ENCODE measurements at regions not wholly inside any gene's neighbourhood (a gene's known extent, or its start where the extent isn't known, plus 50 kb on each side); places are given as distances from the start of the nearest gene placed in this dataset.
A peak's percentile ranks its signal among the peaks of the same experiment; 100 is the strongest.

DNA sequence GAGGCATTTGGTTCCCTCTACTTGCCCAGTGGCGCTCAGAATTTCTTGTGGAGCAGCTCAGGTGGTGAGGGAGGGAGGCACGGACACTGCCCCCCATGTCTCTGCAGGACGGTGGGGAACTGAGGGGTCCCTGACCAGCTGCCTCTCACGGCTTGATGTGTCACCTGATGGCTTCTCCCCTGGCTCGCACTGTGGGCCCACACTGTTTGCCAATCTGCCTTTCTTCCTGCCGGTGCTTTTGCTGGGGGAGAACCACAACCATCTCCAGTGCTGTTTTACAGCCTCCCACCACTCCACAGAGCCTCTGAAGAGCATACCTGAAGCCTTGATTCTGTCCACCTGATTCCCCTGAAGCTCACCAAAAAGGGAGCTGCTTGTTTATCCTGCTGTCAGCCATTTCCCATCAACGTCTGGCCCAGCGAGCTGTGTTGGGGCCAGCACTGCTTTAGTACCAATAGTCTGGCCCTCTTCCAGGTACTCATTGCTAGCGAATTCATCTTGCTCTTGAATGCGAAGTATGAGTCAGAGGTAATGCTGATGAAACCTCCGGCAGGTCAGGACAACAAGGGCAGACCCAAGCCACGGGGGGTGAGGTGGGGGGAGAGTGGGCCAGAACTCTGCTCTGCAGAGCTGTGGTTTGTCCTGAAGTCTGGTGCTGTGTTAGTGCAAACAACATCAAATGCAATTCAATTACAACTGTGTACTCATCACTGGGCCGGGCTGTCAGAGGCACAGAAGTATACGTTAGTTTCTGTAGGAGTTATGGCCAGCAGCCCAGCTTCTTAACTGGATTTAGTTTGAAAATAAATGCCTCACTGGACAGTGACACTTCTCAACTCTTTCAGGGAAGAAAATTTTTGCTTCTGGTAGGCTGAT, 208.3 kb upstream of the JADE1 start:
- no peaks in the 10 kb centered on the region for H3K9me3 ChIP-seq (ENCODE audit: insufficient read depth, low read depth)
- CTCF ChIA-PET = no interaction called here
- peak; percentile 63 to 81 for DNase-seq
- no peaks in the 10 kb centered on the region for H3K79me2 ChIP-seq (ENCODE audit: low read depth)
- peak overlapping the region; percentile 66 for H3K27ac ChIP-seq
- peaks cover 30% of the 10 kb centered on the region for H3K4me1 ChIP-seq (replicated peaks; ENCODE audit: insufficient read depth)
- no peak overlapping the region for H3K4me3 ChIP-seq
- H3K36me3 ChIP-seq (ENCODE audit: low read depth) = no peaks in the 10 kb centered on the region
- no peaks in the 10 kb centered on the region for H4K20me1 ChIP-seq (ENCODE audit: insufficient read depth)
- no peaks in the 10 kb centered on the region for H3K9me2 ChIP-seq (ENCODE audit: insufficient read depth)
- intact Hi-C loops (cut with micrococcal nuclease; ENCODE audit: unreplicated experiment) = no loop called here
- peak overlapping the region; percentile 75 for H2AFZ ChIP-seq
- POLR2A ChIA-PET (ENCODE audit: unreplicated experiment) = interaction anchor here (0.7 kb wide), 1 partner anchor 9 kb away, joined by 4 read pairs; no protein-coding TSS in a partner anchor
- H3F3A ChIP-seq (ENCODE audit: insufficient read depth, low read depth) = 0 out of 2 replicates have a peak, but pooled peaks cover 15% of the 10 kb centered on the region
- no peak for TF ChIP-seq EZH2 (IDR thresholded peaks at IDR 0.05; ENCODE audit: low read depth)
- no peaks in the 10 kb centered on the region for H3K27me3 ChIP-seq (ENCODE audit: insufficient read depth, low read depth)
- no TSS peak for BruUV-seq (replicated peaks)
- peak overlapping the region; percentile 62 for H3K4me2 ChIP-seq

DNA sequence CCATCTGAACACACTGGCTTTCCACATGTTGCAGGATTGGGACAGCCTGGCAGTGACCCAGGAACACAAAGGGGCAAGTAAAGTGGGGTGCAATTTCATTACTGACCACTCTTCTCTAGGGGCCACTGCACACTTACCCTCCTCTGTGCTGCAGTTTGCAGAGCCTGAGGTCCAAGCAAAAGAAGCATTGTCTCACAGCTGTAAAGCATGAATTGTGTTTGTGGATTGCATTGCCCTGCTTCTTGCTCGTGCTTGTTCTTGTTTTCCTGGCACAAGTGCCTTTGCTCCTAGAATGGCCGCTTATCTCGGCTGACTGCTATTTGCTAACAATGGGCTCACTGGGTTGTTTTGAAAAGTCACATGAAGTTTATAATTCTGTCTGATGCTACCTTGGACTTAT, 209.1 kb upstream of the JADE1 start:
- intact Hi-C loops (cut with micrococcal nuclease; ENCODE audit: unreplicated experiment) = no loop called here
- Histone ChIP-seq H3K9me2 (ENCODE audit: insufficient read depth) (no peaks in the 10 kb centered on the region), H4K20me1 (ENCODE audit: insufficient read depth) (no peaks in the 10 kb centered on the region), H3K36me3 (ENCODE audit: low read depth) (no peaks in the 10 kb centered on the region), H3K27ac (no peak overlapping the region), H3K4me1 (replicated peaks; ENCODE audit: insufficient read depth) (peaks cover 35% of the 10 kb centered on the region), H3K9me3 (ENCODE audit: insufficient read depth, low read depth) (no peaks in the 10 kb centered on the region), H3K79me2 (ENCODE audit: low read depth) (no peaks in the 10 kb centered on the region), H3K4me3 (no peak overlapping the region), H3F3A (ENCODE audit: insufficient read depth, low read depth) (0 out of 2 replicates have a peak, but pooled peaks cover 15% of the 10 kb centered on the region), H3K27me3 (ENCODE audit: insufficient read depth, low read depth) (no peaks in the 10 kb centered on the region), H3K4me2 (no peak overlapping the region), H2AFZ (no peak overlapping the region)
- ChIA-PET POLR2A (ENCODE audit: unreplicated experiment) (no interaction called here), CTCF (no interaction called here)
- no TSS peak for BruUV-seq (replicated peaks)
- TF ChIP-seq EZH2 (IDR thresholded peaks at IDR 0.05; ENCODE audit: low read depth) = no peak
- TF ChIP-seq, protein P1, sequence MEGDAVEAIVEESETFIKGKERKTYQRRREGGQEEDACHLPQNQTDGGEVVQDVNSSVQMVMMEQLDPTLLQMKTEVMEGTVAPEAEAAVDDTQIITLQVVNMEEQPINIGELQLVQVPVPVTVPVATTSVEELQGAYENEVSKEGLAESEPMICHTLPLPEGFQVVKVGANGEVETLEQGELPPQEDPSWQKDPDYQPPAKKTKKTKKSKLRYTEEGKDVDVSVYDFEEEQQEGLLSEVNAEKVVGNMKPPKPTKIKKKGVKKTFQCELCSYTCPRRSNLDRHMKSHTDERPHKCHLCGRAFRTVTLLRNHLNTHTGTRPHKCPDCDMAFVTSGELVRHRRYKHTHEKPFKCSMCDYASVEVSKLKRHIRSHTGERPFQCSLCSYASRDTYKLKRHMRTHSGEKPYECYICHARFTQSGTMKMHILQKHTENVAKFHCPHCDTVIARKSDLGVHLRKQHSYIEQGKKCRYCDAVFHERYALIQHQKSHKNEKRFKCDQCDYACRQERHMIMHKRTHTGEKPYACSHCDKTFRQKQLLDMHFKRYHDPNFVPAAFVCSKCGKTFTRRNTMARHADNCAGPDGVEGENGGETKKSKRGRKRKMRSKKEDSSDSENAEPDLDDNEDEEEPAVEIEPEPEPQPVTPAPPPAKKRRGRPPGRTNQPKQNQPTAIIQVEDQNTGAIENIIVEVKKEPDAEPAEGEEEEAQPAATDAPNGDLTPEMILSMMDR (conservative IDR thresholded peaks at IDR 0.05) = no peak
- no peak for DNase-seq

DNA sequence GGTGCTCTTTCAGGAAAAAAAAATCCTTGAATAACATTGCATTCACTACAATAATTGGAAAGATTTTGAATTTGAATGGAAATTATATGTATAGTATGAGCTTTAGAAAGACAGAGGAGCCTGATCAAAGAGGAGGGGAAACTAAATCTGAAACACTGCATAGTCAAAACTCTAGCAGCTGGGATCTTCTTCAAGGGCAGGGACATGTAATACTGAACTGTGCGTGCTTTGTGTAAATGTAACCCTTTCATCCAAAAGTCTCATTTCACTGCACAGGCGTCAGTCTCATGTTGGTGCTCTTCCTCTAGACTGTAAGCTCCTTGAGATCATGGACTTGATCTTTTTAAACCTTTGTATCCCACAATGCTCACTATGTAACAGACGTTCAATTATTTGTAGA, 212.0 kb upstream of the JADE1 start:
- POLR2A ChIA-PET (ENCODE audit: unreplicated experiment) = no interaction called here
- no peak for DNase-seq
- Histone ChIP-seq H3K4me1 (replicated peaks; ENCODE audit: insufficient read depth) (peaks cover 33% of the 10 kb centered on the region), H3K27ac (no peak overlapping the region), H3K4me3 (no peak overlapping the region), H3K9me3 (ENCODE audit: insufficient read depth, low read depth) (no peaks in the 10 kb centered on the region), H2AFZ (no peak overlapping the region), H3K36me3 (ENCODE audit: low read depth) (no peaks in the 10 kb centered on the region), H3K9me2 (ENCODE audit: insufficient read depth) (no peaks in the 10 kb centered on the region), H3K79me2 (ENCODE audit: low read depth) (no peaks in the 10 kb centered on the region), H3F3A (ENCODE audit: insufficient read depth, low read depth) (0 out of 2 replicates have a peak, but pooled peaks cover 14% of the 10 kb centered on the region), H3K27me3 (ENCODE audit: insufficient read depth, low read depth) (no peaks in the 10 kb centered on the region), H3K4me2 (no peak overlapping the region), H4K20me1 (ENCODE audit: insufficient read depth) (no peaks in the 10 kb centered on the region)
- TF ChIP-seq, protein P1 (conservative IDR thresholded peaks at IDR 0.05) = no peak
- TF ChIP-seq EZH2 (IDR thresholded peaks at IDR 0.05; ENCODE audit: low read depth) = no peak
- intact Hi-C loops (cut with micrococcal nuclease; ENCODE audit: unreplicated experiment) = no loop called here
- CTCF ChIA-PET = no interaction called here
- BruUV-seq (replicated peaks) = no TSS peak
